GM19372 (cell line): ENCODE measurements at regions not wholly inside any gene's neighbourhood (a gene's known extent, or its start where the extent isn't known, plus 50 kb on each side); places are given as distances from the start of the nearest gene placed in this dataset.

Experiments used
- ATAC-seq: cut with Tn5 transposase; IDR thresholded peaks from one replicate; pipeline ENCODE4 v1.9.1; 2021; ENCODE audit warnings: mild to moderate bottlenecking, low read depth, moderate library complexity; ENCODE audit not compliant: unreplicated experiment

GRCh38 chr4:178671766-178672165 lies 1229.5 kb upstream of the AGA start:
- ATAC-seq, result no peak

GRCh38 chr4:178672512-178672911 lies 1230.3 kb upstream of the AGA start:
- no peak for ATAC-seq

GRCh38 chr4:178681871-178682270 lies 1239.6 kb upstream of the AGA start:
- ATAC-seq, result no peak

- no peak for ATAC-seq
Observed at GRCh38 chr4:178689926-178690325, 1247.7 kb upstream of the AGA start.

- no peak for ATAC-seq
Observed at GRCh38 chr4:178693816-178694215, 1251.6 kb upstream of the AGA start.

- no peak for ATAC-seq
Observed at GRCh38 chr4:178696515-178696914, 1254.3 kb upstream of the AGA start.

GRCh38 chr4:178712486-178712885 lies 1270.2 kb upstream of the AGA start:
- no peak for ATAC-seq

- no peak for ATAC-seq
Observed at GRCh38 chr4:178738026-178738425, 1295.8 kb upstream of the AGA start.

- ATAC-seq, result no peak
Observed at GRCh38 chr4:178745203-178745602, 1303.0 kb upstream of the AGA start.

GRCh38 chr4:178752954-178753525 lies 1310.8 kb upstream of the AGA start:
- no peak for ATAC-seq

- ATAC-seq, result no peak
Observed at GRCh38 chr4:178778496-178778895, 1336.3 kb upstream of the AGA start.

- ATAC-seq, result no peak
Observed at GRCh38 chr4:178781779-178782178, 1339.5 kb upstream of the AGA start.

- no peak for ATAC-seq
Observed at GRCh38 chr4:178784491-178784890, 1342.3 kb upstream of the AGA start.

GRCh38 chr4:178789279-178789678 lies 1347.0 kb upstream of the AGA start:
- no peak for ATAC-seq

- ATAC-seq, result no peak
Observed at GRCh38 chr4:178799204-178799603, 1357.0 kb upstream of the AGA start.

GRCh38 chr4:178808106-178808505 lies 1365.9 kb upstream of the AGA start:
- ATAC-seq, result no peak

- no peak for ATAC-seq
Observed at GRCh38 chr4:178809921-178810320, 1367.7 kb upstream of the AGA start.

GRCh38 chr4:178811356-178811755 lies 1369.1 kb upstream of the AGA start:
- ATAC-seq, result no peak

- ATAC-seq, result no peak
Observed at GRCh38 chr4:178812866-178813265, 1370.6 kb upstream of the AGA start.

GRCh38 chr4:178814908-178815307 lies 1372.7 kb upstream of the AGA start:
- no peak for ATAC-seq

- no peak for ATAC-seq
Observed at GRCh38 chr4:178823673-178824295, 1381.5 kb upstream of the AGA start.

- no peak for ATAC-seq
Observed at GRCh38 chr4:178836865-178837264, 1394.6 kb upstream of the AGA start.

- ATAC-seq, result no peak
Observed at GRCh38 chr4:178838776-178839175, 1396.5 kb upstream of the AGA start.
